Rectal smooth muscle tissue (tissue), 1 donor: ENCODE measurements at regions not wholly inside any gene's neighbourhood (a gene's known extent, or its start where the extent isn't known, plus 50 kb on each side); places are given as distances from the start of the nearest gene placed in this dataset.

Experiments used
- H3K27ac ChIP-seq: one replicate; pipeline ENCODE4 v1.7.0; 2013; ENCODE audit warnings: low read depth, low read length, inconsistent platforms
- H3K27me3 ChIP-seq: one replicate; pipeline ENCODE4 v1.7.0; 2013; ENCODE audit warnings: low read length; ENCODE audit not compliant: control insufficient read depth, insufficient read depth
- H3K36me3 ChIP-seq: one replicate; pipeline ENCODE4 v1.7.0; 2013; ENCODE audit warnings: low read length; ENCODE audit not compliant: control insufficient read depth, insufficient read depth
- H3K4me1 ChIP-seq: one replicate; pipeline ENCODE4 v1.7.0; 2013; ENCODE audit warnings: low read length; ENCODE audit not compliant: control insufficient read depth, insufficient read depth
- H3K4me3 ChIP-seq: one replicate; pipeline ENCODE4 v1.7.0; 2013; ENCODE audit warnings: low read length
- H3K9ac ChIP-seq: one replicate; pipeline ENCODE4 v1.7.0; 2013; ENCODE audit warnings: low read length

DNA sequence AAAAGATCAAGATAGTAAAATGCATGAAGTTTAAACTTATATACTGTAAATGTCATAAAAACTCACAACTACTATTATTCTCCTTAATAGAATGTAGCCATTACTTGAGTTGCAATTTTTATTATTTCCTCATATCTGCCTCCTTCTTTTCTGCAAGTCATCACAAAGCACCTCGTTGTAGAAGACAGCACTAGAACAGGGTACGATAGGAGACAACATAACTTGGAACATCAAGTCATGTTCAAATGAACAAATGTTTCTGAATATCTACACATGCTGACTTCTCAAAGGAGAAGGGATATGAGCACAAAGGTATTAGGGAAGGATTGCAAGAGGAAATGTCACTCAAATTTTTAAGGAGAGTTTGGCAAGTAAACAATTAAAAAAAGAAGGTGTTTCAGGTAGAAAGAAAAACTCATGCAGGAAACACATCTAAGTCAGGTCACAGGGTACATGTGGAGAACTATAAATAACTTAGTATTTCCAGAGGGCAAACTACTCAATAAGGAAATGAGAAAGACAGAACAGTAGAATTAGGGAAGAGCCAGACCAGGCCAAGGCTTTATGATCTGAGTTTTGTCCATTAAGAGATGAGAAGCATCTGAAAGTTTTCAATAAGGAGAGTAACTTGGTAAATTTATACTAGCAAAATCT is 186.7 kb downstream of the CRPPA start:
- Histone ChIP-seq H3K4me1 (no peaks in the 10 kb centered on the region), H3K4me3 (no peak overlapping the region), H3K9ac (no peak overlapping the region), H3K27me3 (no peaks in the 10 kb centered on the region), H3K27ac (no peak overlapping the region), H3K36me3 (no peaks in the 10 kb centered on the region)

DNA sequence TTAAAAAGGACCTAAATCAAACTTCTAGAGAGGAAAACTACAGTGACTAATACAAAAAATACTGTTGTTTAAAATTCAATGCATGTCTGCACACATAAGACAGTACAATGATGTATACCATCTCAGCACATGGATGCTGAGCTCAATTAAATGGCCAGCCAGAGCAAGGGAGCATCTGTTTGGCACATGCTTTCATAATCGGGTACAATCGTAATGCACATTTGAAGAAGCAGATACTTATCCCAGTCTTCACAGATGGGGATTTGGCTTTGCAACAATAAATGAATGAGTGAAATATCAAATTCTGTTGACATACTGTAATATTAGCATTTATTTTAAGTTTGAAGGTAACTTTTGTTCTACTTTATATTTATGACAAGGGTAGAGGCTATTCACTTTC is 187.8 kb downstream of the CRPPA start:
- Histone ChIP-seq H3K36me3 (no peaks in the 10 kb centered on the region), H3K27me3 (no peaks in the 10 kb centered on the region), H3K27ac (no peak overlapping the region), H3K9ac (no peak overlapping the region), H3K4me3 (no peak overlapping the region), H3K4me1 (no peaks in the 10 kb centered on the region)

DNA sequence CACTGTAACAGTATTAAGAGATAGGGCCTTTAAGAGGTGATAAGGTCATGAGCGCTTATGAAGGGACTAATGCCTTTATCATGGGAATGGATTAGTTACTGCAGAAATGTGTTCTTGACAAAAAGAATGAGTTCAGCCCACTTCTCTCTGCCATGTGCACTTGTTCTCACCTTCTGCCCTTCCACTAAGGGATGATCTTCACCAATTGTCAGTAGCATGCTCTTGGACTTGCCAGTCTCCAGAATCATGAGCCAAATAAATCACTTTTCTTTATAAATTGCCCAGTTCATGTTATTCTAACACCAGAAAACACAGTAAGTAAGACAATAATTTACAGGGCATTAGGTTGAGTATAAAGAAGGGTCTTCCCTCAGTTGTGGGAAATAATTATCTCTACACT is 189.1 kb downstream of the CRPPA start:
- no peaks in the 10 kb centered on the region for H3K4me1 ChIP-seq
- H3K4me3 ChIP-seq = no peak overlapping the region
- H3K36me3 ChIP-seq = no peaks in the 10 kb centered on the region
- H3K9ac ChIP-seq = no peak overlapping the region
- no peak overlapping the region for H3K27ac ChIP-seq
- no peaks in the 10 kb centered on the region for H3K27me3 ChIP-seq

GRCh38 chr7:16223963-16224707 is 197.2 kb downstream of the CRPPA start:
- no peak overlapping the region for H3K9ac ChIP-seq
- no peaks in the 10 kb centered on the region for H3K4me1 ChIP-seq
- no peaks in the 10 kb centered on the region for H3K27me3 ChIP-seq
- H3K36me3 ChIP-seq = no peaks in the 10 kb centered on the region
- H3K4me3 ChIP-seq = no peak overlapping the region
- H3K27ac ChIP-seq = no peak overlapping the region

DNA sequence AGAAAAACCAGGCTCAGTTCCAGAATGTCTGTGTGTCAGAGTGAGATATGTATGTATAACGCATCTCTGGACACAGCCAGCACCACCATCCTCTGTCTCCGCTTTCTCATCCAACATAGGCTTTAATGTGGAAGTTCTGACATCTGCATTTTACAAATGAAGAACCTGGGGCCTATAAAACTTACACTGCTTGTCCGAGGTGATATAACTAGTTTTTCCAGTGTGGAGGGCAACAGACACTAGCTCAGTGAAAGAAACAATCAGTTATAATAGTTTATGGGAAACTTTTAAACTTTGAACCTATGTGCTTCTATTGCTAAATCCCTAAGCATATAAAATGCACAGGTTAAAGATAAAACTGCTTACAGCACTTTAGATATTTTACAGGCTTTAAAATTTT is 208.7 kb downstream of the CRPPA start:
- Histone ChIP-seq H3K4me3 (no peak overlapping the region), H3K27me3 (no peaks in the 10 kb centered on the region), H3K36me3 (no peaks in the 10 kb centered on the region), H3K9ac (no peak overlapping the region), H3K4me1 (no peaks in the 10 kb centered on the region), H3K27ac (no peak overlapping the region)

DNA sequence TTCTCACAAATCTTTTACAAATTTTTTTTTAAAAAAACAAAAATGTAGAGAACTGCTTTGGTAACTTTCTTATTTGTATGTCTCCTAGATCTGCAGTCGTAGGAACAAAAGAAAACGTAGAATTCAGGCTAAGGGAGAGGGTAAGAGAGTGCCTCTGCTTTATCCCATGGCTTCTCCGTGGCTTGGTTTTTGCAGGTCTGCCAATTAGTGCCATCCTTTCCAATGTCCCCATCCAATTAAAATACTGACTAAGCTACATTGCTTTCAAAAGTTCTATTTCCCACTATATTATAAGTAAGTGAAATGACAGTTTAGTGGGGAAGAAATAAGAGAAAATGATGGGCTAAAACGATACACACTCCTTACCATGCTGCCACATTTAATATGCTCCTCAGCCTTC is 209.3 kb downstream of the CRPPA start:
- no peaks in the 10 kb centered on the region for H3K4me1 ChIP-seq
- no peak overlapping the region for H3K9ac ChIP-seq
- no peak overlapping the region for H3K4me3 ChIP-seq
- no peak overlapping the region for H3K27ac ChIP-seq
- no peaks in the 10 kb centered on the region for H3K27me3 ChIP-seq
- H3K36me3 ChIP-seq = no peaks in the 10 kb centered on the region

DNA sequence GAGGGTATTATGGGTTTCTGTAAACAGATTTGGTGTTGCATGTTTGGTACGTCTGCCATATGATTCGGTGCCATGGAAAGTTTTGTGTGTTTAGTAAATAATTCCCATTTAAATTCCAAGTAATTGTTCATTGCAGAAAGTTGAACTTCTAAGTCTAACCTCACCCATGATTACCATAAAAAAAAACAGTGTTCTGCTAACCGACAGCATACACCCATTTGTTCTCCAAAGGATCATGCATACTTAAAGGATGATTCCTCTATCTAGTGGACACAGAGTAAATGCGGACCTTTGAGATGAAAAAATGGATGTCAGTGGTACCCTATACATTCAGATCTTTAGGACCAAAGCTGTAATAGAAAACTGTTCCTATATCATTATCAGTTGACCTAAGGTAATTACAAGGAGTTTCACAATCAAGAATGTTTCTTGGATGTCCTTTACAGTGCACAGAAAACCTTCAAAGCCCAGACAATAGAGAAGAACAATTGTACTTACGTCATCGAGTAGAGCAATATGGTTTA is 209.9 kb downstream of the CRPPA start:
- H3K27me3 ChIP-seq = no peaks in the 10 kb centered on the region
- no peak overlapping the region for H3K27ac ChIP-seq
- H3K4me1 ChIP-seq = no peaks in the 10 kb centered on the region
- no peak overlapping the region for H3K4me3 ChIP-seq
- no peaks in the 10 kb centered on the region for H3K36me3 ChIP-seq
- H3K9ac ChIP-seq = no peak overlapping the region

- no peaks in the 10 kb centered on the region for H3K36me3 ChIP-seq
- H3K27me3 ChIP-seq = no peaks in the 10 kb centered on the region
- H3K4me1 ChIP-seq = no peaks in the 10 kb centered on the region
- H3K27ac ChIP-seq = no peak overlapping the region
- H3K4me3 ChIP-seq = no peak overlapping the region
- H3K9ac ChIP-seq = no peak overlapping the region
Observed at GRCh38 chr7:16210171-16210570, 211.2 kb downstream of the CRPPA start.

DNA sequence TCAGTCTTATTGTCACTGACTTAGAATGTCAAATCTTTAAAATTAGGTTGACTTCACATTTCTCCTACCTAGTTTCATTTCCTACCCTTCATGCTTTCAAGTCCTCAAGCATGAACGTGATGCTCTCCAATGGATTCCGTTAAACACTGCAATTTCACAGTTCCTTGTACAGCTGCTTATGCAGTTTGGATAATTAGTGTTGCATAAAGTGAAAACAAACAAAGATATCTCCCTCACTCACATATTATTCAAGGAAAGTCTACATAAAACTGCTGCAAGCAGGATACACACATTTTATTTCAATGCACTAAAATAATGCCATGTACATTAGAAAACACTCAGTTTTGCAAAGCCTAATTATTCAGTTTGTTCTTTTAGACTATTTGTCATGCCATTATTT is 214.0 kb downstream of the CRPPA start:
- Histone ChIP-seq H3K4me3 (no peak overlapping the region), H3K4me1 (no peaks in the 10 kb centered on the region), H3K27me3 (no peaks in the 10 kb centered on the region), H3K27ac (no peak overlapping the region), H3K9ac (no peak overlapping the region), H3K36me3 (no peaks in the 10 kb centered on the region)

- H3K27me3 ChIP-seq = no peaks in the 10 kb centered on the region
- no peaks in the 10 kb centered on the region for H3K4me1 ChIP-seq
- no peak overlapping the region for H3K4me3 ChIP-seq
- no peak overlapping the region for H3K27ac ChIP-seq
- no peak overlapping the region for H3K9ac ChIP-seq
- no peaks in the 10 kb centered on the region for H3K36me3 ChIP-seq
Observed at GRCh38 chr7:16205466-16205865, 215.9 kb downstream of the CRPPA start.

DNA sequence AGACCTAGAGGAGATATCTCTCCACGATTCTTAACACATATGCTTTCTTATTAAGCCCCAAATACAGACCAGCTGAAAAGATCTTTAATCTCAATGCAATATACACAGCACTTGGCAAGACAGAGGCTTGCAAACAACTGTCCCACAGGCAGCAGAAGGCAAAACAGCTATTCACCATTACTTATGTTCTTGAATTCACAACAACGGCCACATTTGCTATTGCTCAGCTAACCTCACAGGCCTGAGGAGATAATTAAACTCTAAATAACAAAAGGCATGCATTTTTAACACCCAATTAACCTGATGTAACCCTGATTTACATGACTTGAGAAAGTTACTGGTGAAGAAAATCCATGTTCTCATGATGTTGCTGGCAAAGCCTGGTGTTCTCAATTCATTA is 216.4 kb downstream of the CRPPA start:
- Histone ChIP-seq H3K36me3 (no peaks in the 10 kb centered on the region), H3K27me3 (no peaks in the 10 kb centered on the region), H3K4me1 (no peaks in the 10 kb centered on the region), H3K9ac (no peak overlapping the region), H3K27ac (no peak overlapping the region), H3K4me3 (no peak overlapping the region)

- H3K27me3 ChIP-seq = no peaks in the 10 kb centered on the region
- H3K36me3 ChIP-seq = no peaks in the 10 kb centered on the region
- no peaks in the 10 kb centered on the region for H3K4me1 ChIP-seq
- H3K27ac ChIP-seq = no peak overlapping the region
- H3K4me3 ChIP-seq = no peak overlapping the region
- no peak overlapping the region for H3K9ac ChIP-seq
Observed at GRCh38 chr7:16203065-16203464, 218.3 kb downstream of the CRPPA start.

DNA sequence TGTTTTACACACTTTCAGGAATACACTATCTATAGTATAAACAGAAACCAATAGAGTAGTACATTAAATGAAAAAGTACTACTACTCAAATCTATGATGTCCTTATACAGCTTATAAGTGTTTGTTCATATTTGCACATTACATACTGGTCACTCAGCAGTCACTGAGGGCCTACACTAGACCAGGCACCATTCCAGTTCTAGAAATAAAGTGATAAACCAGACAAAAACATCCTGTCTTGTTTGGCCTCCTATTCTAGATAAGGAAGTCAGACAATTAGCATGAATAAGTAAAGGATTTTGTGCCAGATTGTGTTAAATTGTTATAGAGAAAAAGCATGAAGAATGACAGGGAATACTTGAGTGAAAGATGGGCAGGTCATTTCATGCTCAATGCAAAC is 219.0 kb downstream of the CRPPA start:
- no peak overlapping the region for H3K27ac ChIP-seq
- H3K36me3 ChIP-seq = no peaks in the 10 kb centered on the region
- no peaks in the 10 kb centered on the region for H3K27me3 ChIP-seq
- H3K4me1 ChIP-seq = no peaks in the 10 kb centered on the region
- H3K9ac ChIP-seq = no peak overlapping the region
- no peak overlapping the region for H3K4me3 ChIP-seq
